GM23248 (cell line): ENCODE measurements at regions not wholly inside any gene's neighbourhood (a gene's known extent, or its start where the extent isn't known, plus 50 kb on each side); places are given as distances from the start of the nearest gene placed in this dataset.

Experiments
- EZH2 ChIP-seq: fragments of 200-600 bp; sonication (generic); IDR thresholded peaks from 2 replicates; pipeline ENCODE4 v1.6.1; 2018; ENCODE audit warnings: antibody characterized with exemption, mild to moderate bottlenecking; ENCODE audit not compliant: insufficient read depth, poor library complexity, severe bottlenecking
- EZH2phosphoT487 ChIP-seq: fragments of 200-600 bp; sonication (generic); IDR thresholded peaks from 2 replicates; pipeline ENCODE4 v1.6.1; 2018; ENCODE audit warnings: antibody characterized with exemption, moderate library complexity, mild to moderate bottlenecking, low read depth; ENCODE audit not compliant: insufficient read depth

DNA sequence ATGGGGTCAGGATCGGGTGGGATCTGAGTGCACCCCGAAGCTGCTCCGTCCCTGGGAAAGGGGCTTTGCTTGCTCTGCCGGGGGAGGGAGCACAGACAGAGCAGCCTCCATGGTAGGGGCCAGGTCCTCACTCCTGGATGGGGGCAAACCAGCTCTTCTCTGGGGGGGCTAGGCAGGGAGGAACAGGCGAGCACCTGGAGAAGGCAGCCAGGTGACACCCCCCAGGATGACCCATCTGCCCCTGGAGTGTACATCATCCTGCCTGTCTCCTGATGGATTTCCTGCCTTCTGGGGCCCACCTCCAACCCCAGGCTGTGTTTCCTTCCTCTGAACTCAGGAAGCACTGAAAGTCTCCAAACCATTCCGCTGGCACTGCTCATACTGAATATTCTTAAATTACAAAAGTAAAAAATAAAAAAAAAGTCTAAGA is 248.0 kb downstream of the RHOU start:
- no peak for TF ChIP-seq EZH2
- no peak for TF ChIP-seq EZH2phosphoT487
